Nephron progenitor cell (in vitro differentiated cells): ENCODE measurements at regions not wholly inside any gene's neighbourhood (a gene's known extent, or its start where the extent isn't known, plus 50 kb on each side); places are given as distances from the start of the nearest gene placed in this dataset.

ENCODE experiments used
- DNase-seq: peaks from one replicate; pipeline ENCODE4 v3.0.0; 2021
- H3K27ac Mint-ChIP-seq: 2 replicates; pipeline ENCODE4 v1.8.0; 2021; ENCODE audit warnings: mild to moderate bottlenecking, moderate library complexity, mixed read lengths
- H3K27me3 Mint-ChIP-seq: 2 replicates; pipeline ENCODE4 v1.8.0; 2021; ENCODE audit warnings: mild to moderate bottlenecking, low read depth, mixed read lengths; ENCODE audit not compliant: poor library complexity
- H3K36me3 Mint-ChIP-seq: 2 replicates; pipeline ENCODE4 v1.8.0; 2021; ENCODE audit warnings: low read depth, mixed read lengths
- H3K4me1 Mint-ChIP-seq: 2 replicates; pipeline ENCODE4 v1.8.0; 2021; ENCODE audit warnings: mixed read lengths
- H3K4me3 Mint-ChIP-seq: 2 replicates; pipeline ENCODE4 v1.8.0; 2021; ENCODE audit warnings: mild to moderate bottlenecking, moderate library complexity, mixed read lengths
- H3K9me3 Mint-ChIP-seq: 2 replicates; pipeline ENCODE4 v1.8.0; 2021; ENCODE audit warnings: mild to moderate bottlenecking, moderate library complexity, mixed read lengths
- CTCF ChIP-seq: fragments of 200-600 bp; sonication (generic); IDR thresholded peaks from 2 replicates; pipeline ENCODE4 v1.5.0; 2021; ENCODE audit warnings: antibody characterized with exemption

DNA sequence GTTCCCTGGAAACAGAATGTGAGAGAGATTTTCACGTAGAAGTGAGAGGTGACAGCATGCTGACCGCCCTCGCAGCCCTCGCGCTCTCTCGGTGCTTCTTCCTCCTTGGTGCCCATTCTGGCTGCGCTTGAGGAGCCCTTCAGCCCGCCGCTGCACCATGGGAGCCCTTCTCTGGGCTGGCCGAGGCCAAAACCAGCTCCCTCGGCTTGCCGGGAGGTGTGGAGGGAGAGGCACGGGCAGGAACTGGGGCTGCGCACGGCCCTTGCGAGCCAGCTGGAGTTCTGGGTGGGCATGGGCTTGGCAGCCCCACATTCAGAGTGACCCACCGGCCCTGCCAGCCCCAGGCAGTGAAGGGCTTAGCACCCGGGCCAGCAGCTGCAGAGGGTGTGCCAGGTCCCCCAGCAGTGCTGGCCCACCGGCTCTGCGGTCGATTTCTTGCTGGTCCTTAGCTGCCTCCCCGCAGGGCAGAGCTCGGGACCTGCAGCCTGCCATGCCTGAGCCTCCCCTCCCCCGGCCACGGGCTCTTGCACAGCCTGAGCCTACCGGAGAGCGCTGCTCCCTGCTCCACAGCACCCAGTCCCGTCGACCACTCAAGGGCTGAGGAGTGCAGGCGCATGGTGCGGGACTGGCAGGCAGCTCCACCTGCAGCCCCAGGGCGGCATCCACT lies 888.7 kb upstream of the ZWINT start:
- Mint-ChIP-seq H3K27ac (no peak overlapping the region), H3K9me3 (no peaks in the 10 kb centered on the region), H3K36me3 (no peaks in the 10 kb centered on the region), H3K4me1 (peaks cover 9% of the 10 kb centered on the region), H3K4me3 (no peak overlapping the region), H3K27me3 (peaks cover 3% of the 10 kb centered on the region)
- no peak for DNase-seq
- no peak for TF ChIP-seq CTCF

DNA sequence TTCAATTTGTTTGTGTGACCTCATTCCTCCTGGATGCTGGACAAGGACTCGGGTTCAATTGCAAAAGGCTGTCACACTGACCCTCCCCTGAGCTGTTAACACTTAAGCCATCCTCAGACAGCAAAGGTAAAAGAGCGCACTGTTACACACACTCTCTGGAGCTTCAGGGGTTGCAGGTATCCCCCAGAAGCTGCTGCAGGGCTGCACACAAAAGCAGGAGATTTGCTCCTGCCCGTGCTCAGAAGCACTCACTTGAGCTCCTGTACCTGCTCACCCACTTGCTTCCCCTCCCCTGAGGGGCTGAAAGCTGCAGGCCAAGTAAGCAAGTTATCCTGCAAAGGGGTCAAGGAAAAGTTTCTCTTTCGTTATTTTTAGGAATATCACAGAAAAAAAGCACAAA lies 886.2 kb upstream of the ZWINT start:
- peaks cover 9% of the 10 kb centered on the region for H3K4me1 Mint-ChIP-seq
- no peaks in the 10 kb centered on the region for H3K9me3 Mint-ChIP-seq
- no peak overlapping the region for H3K4me3 Mint-ChIP-seq
- H3K36me3 Mint-ChIP-seq, result no peaks in the 10 kb centered on the region
- TF ChIP-seq CTCF, result no peak
- H3K27me3 Mint-ChIP-seq, result peaks cover 3% of the 10 kb centered on the region
- DNase-seq, result no peak
- peak overlapping the region; percentile 62 for H3K27ac Mint-ChIP-seq

DNA sequence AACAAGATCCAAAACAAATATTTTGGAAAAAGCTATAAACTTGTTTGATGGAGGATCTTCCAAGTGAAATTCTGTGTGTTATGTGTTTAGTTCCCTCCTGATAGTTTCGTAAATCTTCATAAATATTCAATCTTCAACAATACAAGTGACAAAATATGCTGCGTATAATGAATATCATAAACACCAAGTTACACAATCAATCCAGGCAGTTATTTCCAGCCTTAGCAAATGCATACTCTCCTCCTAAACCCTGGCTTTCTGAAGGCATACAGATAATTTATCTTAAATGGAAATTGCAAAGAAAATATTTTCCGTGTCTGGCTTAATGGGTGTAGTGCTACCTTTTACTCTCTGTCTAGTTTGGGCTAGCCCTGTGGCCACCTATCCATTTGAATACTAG lies 864.9 kb upstream of the ZWINT start:
- peaks cover 4% of the 10 kb centered on the region for H3K4me1 Mint-ChIP-seq
- no peaks in the 10 kb centered on the region for H3K27me3 Mint-ChIP-seq
- TF ChIP-seq CTCF, result no peak
- H3K9me3 Mint-ChIP-seq, result peaks cover 30% of the 10 kb centered on the region
- DNase-seq, result no peak
- H3K36me3 Mint-ChIP-seq, result peaks cover 3% of the 10 kb centered on the region
- H3K27ac Mint-ChIP-seq, result no peak overlapping the region
- H3K4me3 Mint-ChIP-seq, result no peak overlapping the region

GRCh38 chr10:57224811-57225210 lies 863.8 kb upstream of the ZWINT start:
- peaks cover 4% of the 10 kb centered on the region for H3K4me1 Mint-ChIP-seq
- TF ChIP-seq CTCF, result no peak
- DNase-seq, result no peak
- no peak overlapping the region for H3K4me3 Mint-ChIP-seq
- peaks cover 19% of the 10 kb centered on the region for H3K9me3 Mint-ChIP-seq
- no peaks in the 10 kb centered on the region for H3K27me3 Mint-ChIP-seq
- peaks cover 3% of the 10 kb centered on the region for H3K36me3 Mint-ChIP-seq
- no peak overlapping the region for H3K27ac Mint-ChIP-seq

GRCh38 chr10:57222603-57223002 lies 861.5 kb upstream of the ZWINT start:
- no peak overlapping the region for H3K4me3 Mint-ChIP-seq
- no peak for TF ChIP-seq CTCF
- DNase-seq, result no peak
- H3K36me3 Mint-ChIP-seq, result no peaks in the 10 kb centered on the region
- no peaks in the 10 kb centered on the region for H3K27me3 Mint-ChIP-seq
- peaks cover 4% of the 10 kb centered on the region for H3K4me1 Mint-ChIP-seq
- H3K9me3 Mint-ChIP-seq, result peaks cover 1% of the 10 kb centered on the region
- H3K27ac Mint-ChIP-seq, result no peak overlapping the region

- Mint-ChIP-seq H3K27me3 (no peaks in the 10 kb centered on the region), H3K4me1 (peaks cover 4% of the 10 kb centered on the region), H3K36me3 (no peaks in the 10 kb centered on the region), H3K9me3 (no peaks in the 10 kb centered on the region), H3K27ac (no peak overlapping the region), H3K4me3 (no peak overlapping the region)
- TF ChIP-seq CTCF, result no peak
- no peak for DNase-seq
Measured at GRCh38 chr10:57222129-57222528, 861.1 kb upstream of the ZWINT start.
